ENCODE measurements at regions not wholly inside any gene's neighbourhood (a gene's known extent, or its start where the extent isn't known, plus 50 kb on each side); places are given as distances from the start of the nearest gene placed in this dataset.

GRCh38 chr3:28846971-28847478, 433.8 kb upstream of the RBMS3 start:
- TF ChIP-seq CTCF (conservative IDR thresholded peaks at IDR 0.05; ENCODE audit: low read length), result no peak
- TF ChIP-seq EZH2phosphoT487 (IDR thresholded peaks at IDR 0.05; ENCODE audit: borderline replicate concordance, low read depth, low read length), result no peak

Data from OCI-LY7 (cell line).